GM21367 (cell line): ENCODE measurements at regions not wholly inside any gene's neighbourhood (a gene's known extent, or its start where the extent isn't known, plus 50 kb on each side); places are given as distances from the start of the nearest gene placed in this dataset.
"Not testable (repeated sequence)": the region's sequence is repeated elsewhere in the genome, so short reads cannot be mapped to it uniquely, and the experiment has no call there.

Experiments
- ATAC-seq: cut with Tn5 transposase; IDR thresholded peaks from one replicate; pipeline ENCODE4 v1.9.1; 2021; ENCODE audit not compliant: unreplicated experiment

DNA sequence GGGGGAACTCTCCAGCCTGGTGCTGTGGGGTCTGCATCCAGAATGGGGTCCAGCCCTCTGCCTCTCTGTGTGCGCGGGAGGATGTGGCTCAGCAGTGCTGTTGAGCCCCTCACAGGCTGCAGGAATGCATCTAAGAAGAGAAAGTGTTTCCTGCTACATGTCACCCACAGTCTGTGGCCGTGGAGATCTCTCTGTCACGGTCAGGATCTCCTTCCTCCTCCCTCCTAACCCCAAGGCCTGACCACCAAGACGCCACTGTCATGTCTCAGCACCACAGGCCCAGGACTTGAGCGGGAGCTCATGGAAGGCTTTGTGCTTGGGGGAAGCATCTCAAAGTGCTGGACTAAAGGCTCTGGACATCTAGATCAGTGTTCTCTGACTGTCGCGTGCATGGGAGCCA is 90.1 kb downstream of the SREK1 start:
- no peak for ATAC-seq

DNA sequence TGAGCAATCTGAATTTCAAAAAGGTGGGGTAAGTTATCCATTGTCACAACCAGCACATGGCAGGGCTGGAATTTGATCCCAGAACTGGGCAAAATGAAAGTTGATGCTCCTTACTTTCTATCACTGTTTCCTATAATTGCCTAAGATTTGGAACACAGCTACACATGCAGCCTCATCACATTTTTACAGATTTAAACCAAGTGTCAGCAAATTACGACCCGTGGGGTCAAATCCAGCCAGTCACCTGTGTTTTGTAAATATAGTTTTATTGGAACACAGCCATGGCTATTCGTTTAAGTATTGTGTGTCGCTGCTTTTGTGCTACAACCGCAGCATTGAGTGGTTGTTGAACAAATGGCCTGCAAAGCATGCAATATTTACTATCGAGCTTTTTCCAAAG is 94.3 kb downstream of the SREK1 start:
- no peak for ATAC-seq

DNA sequence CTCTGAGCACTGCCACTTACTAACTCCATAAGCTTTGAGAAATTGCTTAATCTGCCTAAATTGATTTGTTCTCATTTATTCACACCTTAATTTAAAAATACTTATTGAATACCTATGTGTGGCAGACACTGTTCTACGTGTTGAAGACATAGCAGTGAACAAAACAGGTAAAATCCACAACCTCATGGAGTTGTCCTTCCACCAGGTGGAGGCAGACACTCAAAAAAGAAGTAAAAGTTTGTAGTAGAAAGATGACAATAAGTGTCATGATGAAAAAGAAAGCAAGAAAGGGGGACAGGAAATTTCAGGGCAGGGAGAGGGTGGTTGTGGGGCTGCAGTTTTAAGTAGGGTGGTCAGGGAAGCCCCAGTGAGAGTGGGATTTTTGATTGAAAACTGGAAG is 94.9 kb downstream of the SREK1 start:
- ATAC-seq = no peak

DNA sequence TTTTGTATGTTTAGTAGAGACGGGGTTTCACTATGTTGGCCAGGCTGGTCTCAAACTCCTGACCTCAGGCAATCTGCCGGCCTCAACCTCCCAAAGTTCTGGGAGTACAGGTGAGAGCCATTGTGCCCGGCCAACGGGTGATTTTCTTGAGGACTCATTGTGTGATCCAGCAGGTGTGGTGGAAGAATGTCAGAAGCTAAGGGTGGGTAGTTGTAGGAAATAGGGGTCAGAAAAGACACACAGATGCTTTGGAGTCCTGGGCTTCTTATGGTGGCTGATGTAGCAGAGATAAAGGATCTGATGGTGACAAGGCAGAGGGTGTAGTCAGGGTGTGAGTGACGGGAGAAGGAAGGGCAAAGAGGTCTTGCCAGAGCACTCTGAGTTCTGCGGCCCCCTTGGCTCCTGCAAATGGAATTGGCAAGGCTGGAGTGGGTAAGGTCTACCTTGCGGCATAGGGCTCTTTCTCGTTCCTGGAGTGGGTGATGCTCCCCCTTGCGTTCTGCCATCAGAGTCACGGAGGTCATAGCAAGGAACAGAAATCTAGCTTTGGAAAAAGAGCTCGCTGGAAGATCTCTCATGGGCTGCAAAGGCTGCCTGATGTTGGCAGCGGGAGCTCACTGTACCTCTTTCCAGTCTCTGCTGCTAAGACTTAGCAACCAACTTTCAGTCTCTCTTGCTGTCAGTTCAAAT is 97.2 kb downstream of the SREK1 start:
- no peak for ATAC-seq

DNA sequence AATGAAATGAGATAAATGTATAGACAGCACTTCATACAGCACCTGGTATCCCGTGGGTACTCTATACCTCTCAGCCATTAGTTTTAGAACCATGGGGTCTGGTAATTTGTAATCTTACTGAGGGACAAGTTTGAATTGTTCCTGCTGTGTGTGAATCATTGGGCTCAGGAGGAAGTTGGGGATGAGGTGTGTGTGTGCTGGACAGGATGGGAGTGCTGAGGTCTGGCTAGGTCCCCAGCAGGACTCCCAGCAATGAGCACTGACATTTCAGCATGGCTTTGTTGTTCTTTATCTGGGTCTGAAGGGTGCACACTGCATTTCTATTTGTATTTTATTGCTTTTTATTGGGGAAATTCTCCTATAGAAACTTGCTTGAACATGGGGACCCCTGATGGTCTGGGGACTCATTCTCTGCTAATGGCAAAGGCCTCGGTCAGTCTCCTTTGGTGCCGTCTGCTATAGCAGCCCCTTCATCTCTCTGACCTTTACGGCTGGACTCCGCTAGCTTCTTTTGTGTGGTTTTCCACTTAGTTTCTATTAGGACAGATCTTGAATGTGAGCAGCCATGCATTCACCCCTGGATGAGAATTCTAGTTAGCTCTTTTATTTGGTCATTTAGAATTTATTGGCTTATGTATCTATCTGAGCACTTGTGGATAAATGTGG is 98.1 kb downstream of the SREK1 start:
- ATAC-seq = no peak

DNA sequence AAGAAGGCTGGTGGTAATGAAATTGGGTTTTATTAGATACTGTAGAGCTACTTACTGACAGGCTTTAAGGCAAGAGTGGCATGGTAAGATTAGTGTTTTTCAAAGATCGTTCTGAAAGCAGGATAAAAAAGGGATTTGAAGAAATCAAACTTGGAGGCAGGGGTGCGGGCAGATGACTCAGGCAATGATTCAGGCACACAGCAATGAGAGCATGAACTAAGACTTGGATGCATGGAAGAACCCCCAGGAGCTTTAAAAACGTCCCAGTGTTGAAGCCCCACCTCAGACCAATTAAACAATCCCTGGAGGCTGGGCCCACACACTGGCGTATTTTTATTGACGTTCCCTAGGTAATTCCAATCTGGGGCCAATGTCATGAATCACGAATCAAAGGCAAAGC is 102.5 kb downstream of the SREK1 start:
- ATAC-seq = no peak

DNA sequence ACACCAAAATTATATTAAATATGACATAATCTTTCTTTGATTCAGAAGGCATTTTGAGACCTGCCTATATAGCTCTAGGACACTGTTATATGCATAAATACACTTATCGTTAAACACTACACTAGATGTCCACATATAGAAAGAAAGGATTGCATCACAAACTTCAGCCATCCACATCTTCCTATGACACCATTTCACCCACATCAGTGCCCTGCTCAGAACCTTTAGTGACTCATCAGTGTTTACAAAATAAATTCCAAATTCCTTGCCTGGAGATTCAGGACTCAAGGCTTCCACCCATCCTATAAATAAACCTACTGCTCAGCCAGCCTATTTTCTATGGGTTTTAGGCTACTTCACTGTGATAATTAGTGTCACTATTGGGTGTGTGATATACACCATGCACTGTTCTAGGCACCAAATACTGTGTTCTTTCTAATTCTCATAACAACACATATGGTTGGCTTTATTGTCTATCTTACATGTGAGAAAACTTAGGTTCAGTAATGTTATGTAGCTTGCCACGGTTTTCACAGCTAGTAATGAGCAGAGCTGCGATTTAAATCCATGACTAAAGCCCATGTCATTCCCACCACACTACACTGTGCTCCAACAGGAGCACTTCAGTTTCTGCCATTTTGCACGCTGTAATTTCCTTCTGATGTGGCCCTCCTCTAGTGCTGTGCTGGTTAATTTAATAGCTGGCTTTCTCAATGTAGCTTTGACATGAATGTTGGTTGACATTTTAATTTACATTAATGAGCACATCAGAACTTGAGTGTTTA is 103.3 kb downstream of the SREK1 start:
- ATAC-seq = no peak

DNA sequence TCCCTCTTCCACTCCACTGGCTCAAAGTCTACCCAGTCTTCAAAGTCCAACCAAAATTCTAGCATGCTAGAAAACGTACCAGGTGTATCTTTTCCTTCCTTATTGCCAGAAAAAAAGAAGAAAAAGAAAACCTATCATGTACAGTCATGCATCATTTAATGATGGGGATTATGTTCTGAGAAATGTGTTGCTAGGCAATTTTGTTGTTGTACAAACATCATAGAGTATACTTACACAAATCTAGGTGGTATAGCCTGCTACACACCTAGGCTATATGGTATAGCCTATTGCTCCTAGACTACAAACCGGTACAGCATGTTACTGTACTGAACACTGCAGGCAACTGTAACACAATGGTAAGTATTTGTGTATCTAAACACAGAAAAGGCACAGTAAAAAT is 104.8 kb downstream of the SREK1 start:
- ATAC-seq = no peak

DNA sequence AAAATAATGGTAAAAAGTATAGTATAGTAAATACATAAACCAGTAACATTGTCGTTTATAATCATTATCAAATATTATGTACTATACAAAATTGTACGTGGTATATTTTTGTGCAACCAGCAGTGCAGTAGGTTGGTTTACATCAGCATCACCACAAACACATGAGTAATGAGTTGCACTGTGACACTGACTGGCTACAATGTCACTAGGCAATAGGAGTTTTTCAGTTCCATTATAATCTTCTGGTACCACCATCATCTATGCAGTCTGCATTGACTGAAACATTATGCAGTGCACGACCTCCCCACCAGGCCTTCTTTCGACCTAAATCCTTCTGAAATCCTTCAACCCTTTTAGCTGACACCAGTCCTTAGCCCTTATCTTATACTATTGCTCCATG is 105.8 kb downstream of the SREK1 start:
- ATAC-seq = no peak

DNA sequence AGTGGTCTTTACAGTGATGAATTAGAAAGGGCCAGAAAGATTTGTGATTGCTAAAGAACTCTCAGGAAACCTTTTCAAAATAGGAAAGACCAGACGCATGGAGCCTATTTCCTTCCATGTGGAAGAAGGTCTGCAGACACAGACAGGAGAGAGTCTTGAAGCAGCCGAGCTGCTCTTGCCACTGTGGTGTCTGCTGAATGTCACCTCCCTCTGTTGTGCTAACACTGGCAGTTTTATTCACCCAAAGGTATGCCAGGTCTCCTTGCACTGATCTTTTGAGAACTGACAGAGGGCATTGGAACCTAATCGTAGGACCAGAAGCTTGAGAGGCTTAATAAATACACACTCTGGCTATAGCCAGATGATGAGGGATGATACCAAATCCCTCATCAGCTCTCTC is 108.7 kb downstream of the SREK1 start:
- ATAC-seq = no peak

DNA sequence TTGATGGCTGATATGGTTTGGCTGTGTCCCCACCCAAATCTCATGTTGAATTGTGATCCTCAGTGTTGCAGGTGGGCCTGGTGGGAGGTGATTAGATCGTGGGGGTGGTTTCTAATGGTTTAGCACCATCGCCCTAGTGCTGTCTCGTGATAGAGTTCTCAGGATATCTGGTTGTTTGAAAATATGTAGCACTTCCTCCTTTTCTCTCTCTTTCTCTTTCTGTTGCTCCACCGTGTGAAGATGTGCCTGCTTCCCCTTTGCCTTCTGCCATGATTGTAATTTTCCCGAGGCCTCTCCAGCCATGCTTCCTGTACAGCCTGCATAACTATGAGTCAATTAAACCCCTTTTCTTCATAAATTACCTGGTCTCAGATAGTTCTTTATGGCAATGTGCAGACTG is 111.6 kb downstream of the SREK1 start:
- ATAC-seq = no peak

DNA sequence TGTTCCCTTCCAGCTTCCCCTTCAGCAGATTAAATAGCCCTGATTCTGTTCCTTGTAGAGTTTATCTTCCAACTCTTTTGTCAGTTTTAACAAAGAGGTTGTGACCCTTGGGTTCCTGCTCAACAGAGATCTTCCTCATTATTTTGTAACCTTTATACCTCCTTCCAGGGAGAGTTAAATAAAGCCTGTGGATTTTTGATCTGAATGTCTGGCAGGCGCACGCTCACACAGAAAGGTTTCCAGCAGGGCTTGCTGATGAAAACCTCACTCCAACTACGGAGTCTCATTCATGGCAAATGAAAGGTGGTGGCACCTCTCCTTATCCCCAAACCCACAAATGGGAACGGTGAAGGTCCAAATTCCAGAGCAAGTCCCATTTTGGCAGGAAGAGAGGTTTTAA is 129.0 kb downstream of the SREK1 start:
- no peak for ATAC-seq

DNA sequence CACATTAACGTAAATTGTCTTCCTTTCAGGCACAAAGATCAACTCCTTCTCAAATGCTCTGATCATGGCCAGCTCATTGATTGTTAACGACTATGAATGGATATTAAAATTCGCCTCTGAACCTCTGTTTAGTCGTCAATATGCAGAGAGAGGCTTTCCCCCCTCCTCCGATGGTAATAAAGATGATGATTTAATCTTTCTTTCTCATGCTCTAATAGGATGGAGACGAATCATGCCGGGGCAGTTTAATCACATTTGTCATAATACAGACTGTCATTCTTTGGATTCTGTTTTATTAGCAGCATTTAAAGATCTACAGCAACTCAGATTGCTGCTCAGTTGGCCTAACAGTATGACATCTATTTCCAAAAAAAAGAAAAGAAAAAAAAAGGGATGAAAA is 132.9 kb downstream of the SREK1 start:
- no peak for ATAC-seq

DNA sequence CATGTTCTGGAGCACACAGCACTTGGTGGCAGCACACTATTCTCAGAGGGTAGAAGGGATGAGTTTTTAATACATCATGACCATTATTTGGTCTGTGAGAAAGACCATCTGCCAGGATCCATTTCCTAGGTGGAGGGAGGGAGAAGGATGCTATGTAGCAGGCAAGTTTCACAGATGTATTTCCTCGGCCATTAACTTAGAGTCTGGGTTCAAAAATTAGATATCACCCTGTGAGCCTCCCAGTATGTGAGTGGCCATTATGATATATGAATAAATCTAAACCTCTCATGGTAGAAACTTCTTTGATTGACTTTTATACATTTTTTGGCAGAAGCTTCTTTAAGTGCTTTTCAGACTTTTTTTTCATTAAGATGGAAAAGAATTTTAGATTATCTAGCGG is 133.9 kb downstream of the SREK1 start:
- no peak for ATAC-seq

DNA sequence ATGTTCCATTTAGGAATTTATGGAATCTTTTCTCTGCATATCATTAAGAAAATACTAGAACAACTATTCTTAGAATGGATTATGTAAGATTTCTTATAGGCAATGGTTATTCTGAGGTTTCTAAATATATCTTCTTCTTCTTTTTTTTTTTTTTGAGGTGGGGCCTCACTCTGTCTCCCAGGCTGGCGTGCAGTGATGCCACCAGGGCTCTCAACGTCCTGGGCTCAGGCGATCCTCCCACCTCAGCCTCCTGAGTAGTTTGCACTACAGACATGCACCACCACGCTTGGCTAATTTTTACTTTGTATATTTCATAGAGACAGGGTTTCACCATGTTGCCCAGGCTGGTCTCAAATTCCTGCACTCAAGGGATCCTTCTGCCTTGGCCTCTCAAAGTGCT is 137.2 kb downstream of the SREK1 start:
- ATAC-seq = no peak

DNA sequence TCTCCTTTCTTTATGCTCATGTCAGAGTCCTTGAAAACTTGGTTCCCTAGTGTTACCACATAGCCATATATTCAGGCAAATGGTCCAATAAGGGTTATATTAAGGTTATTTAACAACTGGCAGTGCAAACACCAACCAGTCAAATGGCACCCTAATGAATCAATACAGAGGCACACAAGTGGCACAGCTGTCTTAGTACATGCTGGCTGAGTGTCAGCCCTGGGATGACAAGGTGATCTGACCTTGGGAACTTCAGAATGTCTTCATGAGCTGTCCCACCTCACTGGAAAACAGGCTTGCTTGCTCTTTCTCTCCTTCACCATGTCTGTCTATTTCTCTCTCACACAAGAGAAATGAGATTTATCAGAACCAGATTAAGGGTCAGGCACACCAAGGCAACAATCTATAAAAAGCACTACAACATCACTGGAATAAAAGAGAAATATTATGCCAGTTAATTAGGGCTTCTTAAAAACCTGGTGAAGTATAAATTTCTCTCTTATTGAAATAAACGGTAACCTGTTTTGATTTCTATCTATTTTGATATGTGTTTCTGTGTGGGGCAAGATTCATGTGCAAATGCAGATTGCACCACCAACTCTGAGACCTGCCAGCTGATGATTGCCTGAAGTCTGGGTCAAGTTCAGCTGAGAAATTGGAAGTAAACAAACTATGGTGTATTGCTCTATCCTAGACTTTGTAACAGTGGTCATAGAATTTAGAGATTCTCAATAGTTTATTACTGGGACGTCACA is 140.7 kb downstream of the SREK1 start:
- ATAC-seq = no peak

DNA sequence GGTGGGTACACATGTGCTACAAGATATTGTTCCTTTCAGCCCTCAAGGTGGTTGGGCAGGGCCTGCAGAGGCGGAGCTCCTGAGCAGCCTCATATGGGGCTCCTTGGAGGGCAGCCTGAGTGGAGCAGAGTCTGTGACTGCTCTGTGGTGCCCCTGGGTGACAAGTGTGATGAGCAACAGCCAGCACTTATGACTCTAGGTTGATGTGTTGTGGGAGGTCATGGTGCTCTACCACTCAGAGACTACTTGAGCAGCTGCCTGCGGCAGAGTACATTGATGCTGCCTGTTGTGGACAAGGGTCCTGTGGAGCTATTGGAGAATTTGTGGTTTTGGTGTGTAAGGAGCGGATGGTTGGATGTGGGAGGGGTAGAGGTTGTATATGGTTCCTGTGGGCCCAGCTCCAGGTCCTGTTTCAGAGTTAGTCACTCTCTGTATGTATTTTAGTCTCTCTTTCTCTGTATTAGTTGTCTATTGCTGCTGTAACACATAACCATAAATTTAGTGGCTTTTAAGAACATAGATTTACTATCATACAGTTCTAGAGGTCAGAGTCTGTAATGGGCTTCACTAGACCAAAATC is 141.3 kb downstream of the SREK1 start:
- ATAC-seq = no peak

DNA sequence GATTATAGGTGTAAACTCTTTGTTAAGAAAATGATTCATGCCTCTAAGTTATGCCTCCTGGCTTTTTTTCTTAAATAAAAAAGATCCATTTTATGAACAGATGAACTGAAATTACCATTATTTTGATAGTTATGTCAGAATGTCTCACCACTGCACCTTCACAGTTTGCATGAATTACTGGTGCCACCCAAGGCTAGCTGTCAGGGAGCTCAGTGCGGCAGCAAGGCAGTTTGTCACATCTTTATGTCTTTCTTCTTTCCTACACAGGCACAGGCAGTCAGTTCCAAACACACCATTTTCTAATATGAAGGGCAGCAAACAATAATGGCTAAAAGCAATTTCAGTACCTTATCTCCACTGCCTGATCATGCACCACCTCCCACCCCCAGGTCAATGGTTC is 147.7 kb downstream of the SREK1 start:
- no peak for ATAC-seq

DNA sequence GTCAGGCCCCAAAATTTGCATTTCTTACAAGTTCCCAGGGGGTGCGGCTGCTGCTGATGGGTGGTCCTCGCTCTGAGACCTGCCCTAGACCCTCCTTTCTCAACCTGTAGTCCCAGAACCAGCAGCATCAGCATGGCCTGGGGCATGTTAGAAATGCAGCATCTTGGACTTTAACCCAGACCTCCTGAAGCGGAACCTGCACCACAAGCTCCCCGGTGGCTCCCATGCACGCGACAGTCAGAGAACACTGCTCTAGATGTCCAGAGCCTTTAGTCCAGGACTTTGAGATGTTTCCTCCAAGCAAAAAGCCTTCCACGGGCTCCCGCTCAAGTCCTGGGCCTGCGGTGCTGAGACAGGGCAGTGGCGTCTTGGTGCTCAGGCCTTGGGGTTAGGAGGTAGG is 149.8 kb downstream of the SREK1 start:
- ATAC-seq = not testable (repeated sequence)

DNA sequence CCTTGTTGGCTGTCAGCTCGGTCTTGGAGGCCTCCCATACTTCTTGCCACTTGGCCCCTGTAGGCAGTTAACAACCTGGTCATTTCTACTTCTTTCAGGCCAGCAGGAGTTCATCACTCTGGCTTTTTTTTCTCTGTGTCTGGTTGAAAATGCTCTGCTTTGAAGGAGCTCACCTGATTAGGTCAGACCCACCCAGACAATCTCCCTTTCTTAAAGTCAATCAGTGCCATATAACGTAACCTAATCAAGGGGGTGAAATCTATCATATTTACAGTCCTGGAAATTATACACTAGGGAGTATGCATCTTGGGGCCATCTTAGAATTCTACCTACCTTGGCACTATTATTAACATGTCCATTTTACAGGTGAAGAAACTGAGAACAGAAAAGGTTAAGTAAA is 155.4 kb downstream of the SREK1 start:
- no peak for ATAC-seq

DNA sequence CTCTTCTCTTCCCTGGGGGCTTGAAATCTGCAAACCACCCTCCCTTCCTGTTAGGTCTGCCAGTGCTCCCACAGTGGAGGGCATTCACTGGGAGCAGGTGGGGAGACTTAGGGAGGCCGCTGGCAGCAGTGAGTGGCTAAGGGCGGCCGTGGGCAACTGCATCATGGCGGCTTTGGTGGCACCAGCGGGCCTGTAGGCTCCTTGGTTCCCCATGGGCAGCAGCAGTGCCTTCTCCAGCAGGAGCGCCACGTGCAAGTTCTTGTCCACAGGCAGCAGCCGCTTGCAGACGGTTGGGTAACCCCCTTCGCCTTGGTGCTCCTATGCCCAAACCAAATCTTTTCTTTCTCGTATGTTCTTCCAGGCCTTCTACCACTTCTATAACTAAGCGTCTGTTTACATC is 158.2 kb downstream of the SREK1 start:
- ATAC-seq = no peak
